NB4 (cell line): ENCODE measurements at regions not wholly inside any gene's neighbourhood (a gene's known extent, or its start where the extent isn't known, plus 50 kb on each side); places are given as distances from the start of the nearest gene placed in this dataset.

Experiments
- DNase-seq: peaks from one replicate; pipeline ENCODE4 v3.0.0; 2010; ENCODE audit warnings: low read depth
- H3K4me3 ChIP-seq: one replicate; pipeline ENCODE4 v1.5.1; 2011; ENCODE audit warnings: mild to moderate bottlenecking, low read depth, low read length, moderate library complexity
- CTCF ChIP-seq: IDR thresholded peaks from one replicate; pipeline ENCODE4 v1.5.1; 2012; ENCODE audit warnings: low read depth, low read length
- MAX ChIP-seq: IDR thresholded peaks from 2 replicates; pipeline ENCODE4 v1.6.1; 2011; ENCODE audit warnings: low read depth, low read length
- MYC ChIP-seq: IDR thresholded peaks from 2 replicates; pipeline ENCODE4 v1.6.1; 2011; ENCODE audit warnings: low read depth, low read length
- POLR2A ChIP-seq: IDR thresholded peaks from 2 replicates; pipeline ENCODE4 v1.6.1; 2011; ENCODE audit warnings: mild to moderate bottlenecking; ENCODE audit not compliant: insufficient read length; ENCODE audit errors: extremely low read depth

- TF ChIP-seq MAX (no peak), POLR2A (no peak), MYC (no peak), CTCF (no peak)
- no peak overlapping the region for H3K4me3 ChIP-seq
- no peak for DNase-seq
These were observed 672.9 kb downstream of the HACE1 start for GRCh38 chr6:104186831-104187230.

- no peak for DNase-seq
- no peak overlapping the region for H3K4me3 ChIP-seq
- TF ChIP-seq POLR2A (no peak), MAX (no peak), CTCF (no peak), MYC (no peak)
These were observed 675.8 kb downstream of the HACE1 start for GRCh38 chr6:104183816-104184435.

GRCh38 chr6:104182811-104183210, 676.9 kb downstream of the HACE1 start:
- DNase-seq, result no peak
- no peak overlapping the region for H3K4me3 ChIP-seq
- TF ChIP-seq CTCF (no peak), POLR2A (no peak), MYC (no peak), MAX (no peak)

- no peak overlapping the region for H3K4me3 ChIP-seq
- TF ChIP-seq CTCF (no peak), POLR2A (no peak), MYC (no peak), MAX (no peak)
- DNase-seq, result no peak
These were observed 686.1 kb downstream of the HACE1 start for GRCh38 chr6:104173668-104174067.

GRCh38 chr6:104170401-104170800, 689.3 kb downstream of the HACE1 start:
- no peak for TF ChIP-seq MAX
- no peak for TF ChIP-seq CTCF
- TF ChIP-seq POLR2A, result no peak
- no peak for TF ChIP-seq MYC
- no peak overlapping the region for H3K4me3 ChIP-seq
- no peak for DNase-seq
